Non-pigmented ciliary epithelial cell (primary cell): ENCODE measurements at regions not wholly inside any gene's neighbourhood (a gene's known extent, or its start where the extent isn't known, plus 50 kb on each side); places are given as distances from the start of the nearest gene placed in this dataset.
"Not testable (repeated sequence)": the region's sequence is repeated elsewhere in the genome, so short reads cannot be mapped to it uniquely, and the experiment has no call there.

Experiments used
- DNase-seq: peaks from one replicate; pipeline ENCODE4 v3.0.0-alpha.2; 2010; ENCODE audit warnings: low read depth

DNA sequence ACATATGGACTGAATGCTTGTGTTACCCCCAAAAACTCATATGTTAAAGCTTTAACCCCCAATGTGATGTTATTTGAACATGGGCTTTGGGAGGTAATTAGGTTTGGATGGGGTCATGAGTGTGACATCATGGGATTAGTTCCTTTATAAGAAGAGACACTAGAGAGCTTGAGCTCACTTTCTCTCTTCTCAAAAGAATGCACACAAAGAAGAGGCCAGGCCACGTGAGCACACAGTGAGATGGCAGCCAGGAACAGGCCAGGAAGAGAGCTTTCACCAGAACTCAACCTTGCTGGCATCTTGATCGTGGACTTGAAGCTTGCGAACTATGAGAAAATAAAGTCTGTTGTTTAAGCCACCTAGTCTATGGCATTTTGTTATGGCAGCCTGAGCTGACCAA is 360.6 kb downstream of the NR2F1-AS1 start:
- no peak for DNase-seq

GRCh38 chr5:93219641-93220145 is 361.3 kb downstream of the NR2F1-AS1 start:
- DNase-seq = no peak

DNA sequence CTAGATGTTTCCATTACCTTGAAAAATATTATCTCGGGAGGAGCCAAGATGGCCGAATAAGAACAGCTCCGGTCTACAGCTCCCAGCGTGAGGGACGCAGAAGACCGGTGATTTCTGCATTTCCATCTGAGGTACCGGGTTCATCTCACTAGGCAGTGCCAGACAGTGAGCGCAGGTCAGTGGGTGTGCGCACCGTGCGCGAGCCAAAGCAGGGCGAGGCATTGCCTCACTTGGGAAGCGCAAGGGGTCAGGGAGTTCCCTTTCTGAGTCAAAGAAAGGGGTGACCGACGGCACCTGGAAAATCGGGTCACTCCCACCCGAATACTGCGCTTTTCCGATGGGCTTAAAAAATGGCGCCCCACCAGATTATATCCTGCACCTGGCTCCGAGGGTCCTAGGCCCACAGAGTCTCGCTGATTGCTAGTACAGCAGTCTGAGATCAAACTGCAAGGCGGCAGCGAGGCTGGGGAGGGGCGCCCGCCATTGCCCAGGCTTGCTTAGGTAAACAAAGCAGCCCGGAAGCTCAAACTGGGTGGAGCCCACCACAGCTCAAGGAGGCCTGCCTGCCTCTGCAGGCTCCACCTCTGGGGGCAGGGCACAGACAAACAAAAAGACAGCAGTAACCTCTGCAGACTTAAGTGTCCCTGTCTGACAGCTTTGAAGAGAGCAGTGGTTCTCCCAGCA is 367.8 kb downstream of the NR2F1-AS1 start:
- DNase-seq = not testable (repeated sequence)

- DNase-seq = no peak
These were observed 371.5 kb downstream of the NR2F1-AS1 start for GRCh38 chr5:93209476-93209875.

GRCh38 chr5:93208141-93208751 is 372.8 kb downstream of the NR2F1-AS1 start:
- DNase-seq = no peak

DNA sequence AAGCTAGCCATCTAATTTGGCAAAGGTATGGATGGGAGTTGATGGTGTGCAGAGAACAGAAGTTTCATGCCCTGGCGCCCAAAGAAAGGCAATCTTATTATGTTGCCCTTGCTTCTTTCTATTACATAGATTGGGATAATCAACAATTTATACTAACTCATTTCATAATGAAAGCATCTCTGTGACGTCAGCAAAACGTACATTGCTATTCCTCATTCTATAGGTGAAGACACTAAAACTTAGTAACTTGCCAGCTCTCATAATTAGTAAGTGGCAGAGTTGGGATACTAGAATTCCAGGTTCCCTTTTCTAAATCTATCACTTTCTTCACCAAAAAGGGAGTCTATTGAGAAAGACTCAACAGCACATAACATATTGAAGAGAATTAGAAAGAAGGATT is 374.8 kb downstream of the NR2F1-AS1 start:
- DNase-seq = no peak

- no peak for DNase-seq
These were observed 380.0 kb downstream of the NR2F1-AS1 start for GRCh38 chr5:93201061-93201460.

GRCh38 chr5:93196986-93197385 is 384.0 kb downstream of the NR2F1-AS1 start:
- no peak for DNase-seq

DNA sequence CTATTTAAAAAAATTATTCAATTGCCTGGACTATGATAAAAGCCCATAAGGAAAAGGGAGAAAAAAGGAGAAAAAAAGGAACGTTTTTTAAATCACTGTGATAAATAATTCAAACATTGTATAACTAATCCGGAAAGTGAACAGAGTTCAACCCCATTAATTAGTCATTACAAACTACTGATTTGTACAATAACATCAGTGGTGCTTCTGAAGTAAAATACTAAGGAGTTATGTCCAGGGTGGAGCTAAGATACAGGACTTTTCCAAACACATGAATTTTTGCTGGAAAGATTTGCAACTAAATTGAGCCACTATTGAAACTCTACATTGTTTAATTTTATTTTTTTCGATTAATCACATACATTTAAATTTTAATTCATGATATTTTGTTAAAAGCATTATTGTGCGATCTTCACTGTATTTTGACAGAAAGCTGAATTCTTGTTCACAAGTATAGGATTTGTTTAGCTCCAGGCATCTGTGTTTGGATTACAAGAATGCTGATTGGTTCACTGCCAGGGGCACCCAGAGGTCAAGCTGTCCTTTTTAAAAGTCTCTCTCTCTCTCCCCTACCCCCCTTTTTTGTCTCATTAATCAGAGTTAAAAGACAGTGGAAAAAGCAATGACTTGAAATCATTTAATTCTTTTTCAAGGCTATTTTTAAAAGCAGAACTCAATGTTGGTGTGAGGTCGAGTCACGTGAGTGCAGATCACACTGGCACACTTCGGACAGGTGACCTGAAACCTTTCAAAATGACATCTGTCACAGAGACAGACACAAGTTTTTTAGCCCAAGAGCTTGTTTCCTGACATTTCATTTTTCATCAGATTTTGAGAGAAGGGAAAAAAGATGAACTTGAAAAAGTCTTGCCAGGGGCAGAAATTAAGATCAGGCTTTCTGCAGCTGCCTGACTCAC is 387.3 kb downstream of the NR2F1-AS1 start:
- peak; percentile 31 for DNase-seq

- no peak for DNase-seq
These were observed 388.3 kb downstream of the NR2F1-AS1 start for GRCh38 chr5:93192683-93193082.

- DNase-seq = peak; percentile 93
These were observed 388.9 kb downstream of the NR2F1-AS1 start for GRCh38 chr5:93192087-93192486.

- peak; percentile 40 for DNase-seq
These were observed 389.8 kb downstream of the NR2F1-AS1 start for GRCh38 chr5:93191035-93191817.

DNA sequence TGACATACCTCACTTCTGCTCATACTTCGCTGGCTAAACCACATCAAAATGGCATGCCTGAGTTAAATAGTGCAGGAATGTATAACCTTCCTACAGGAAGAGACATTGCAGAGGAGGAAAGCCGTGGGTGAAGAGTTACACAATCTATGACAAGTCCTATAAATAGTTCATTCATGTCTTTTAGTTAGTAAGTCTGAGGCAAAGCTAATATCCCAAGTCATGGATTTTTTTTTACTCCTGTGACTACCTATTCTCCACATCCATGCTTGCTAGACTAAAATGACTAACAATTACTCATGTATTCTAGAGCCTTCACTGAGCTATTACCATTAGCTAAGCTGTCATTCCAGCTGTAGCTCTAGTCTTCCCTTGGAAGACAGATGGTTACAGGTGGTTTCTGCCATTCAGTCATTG is 391.3 kb downstream of the NR2F1-AS1 start:
- DNase-seq = peak; percentile 96

GRCh38 chr5:93188876-93189485 is 392.0 kb downstream of the NR2F1-AS1 start:
- DNase-seq = no peak

GRCh38 chr5:93186076-93186682 is 394.8 kb downstream of the NR2F1-AS1 start:
- peak; percentile 70 for DNase-seq

DNA sequence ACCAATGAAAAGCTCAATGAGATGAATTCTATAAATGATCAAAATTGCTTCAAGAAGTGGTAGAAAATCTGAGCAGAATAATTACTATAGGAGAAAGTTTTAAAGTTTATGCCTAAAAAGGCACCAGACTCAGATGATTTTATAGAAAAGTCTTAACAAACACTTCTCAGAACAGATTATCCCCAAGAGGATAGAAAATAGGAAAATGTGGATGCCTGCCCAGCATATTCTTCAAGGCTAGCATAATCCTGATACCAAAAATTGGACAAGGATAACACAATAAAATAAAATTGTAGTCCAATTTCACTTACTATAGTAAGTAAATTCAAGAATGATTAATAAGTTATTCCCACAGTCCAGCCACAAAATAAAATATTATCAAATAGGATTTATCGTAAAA is 397.0 kb downstream of the NR2F1-AS1 start:
- no peak for DNase-seq

- no peak for DNase-seq
These were observed 401.6 kb downstream of the NR2F1-AS1 start for GRCh38 chr5:93179466-93179865.

DNA sequence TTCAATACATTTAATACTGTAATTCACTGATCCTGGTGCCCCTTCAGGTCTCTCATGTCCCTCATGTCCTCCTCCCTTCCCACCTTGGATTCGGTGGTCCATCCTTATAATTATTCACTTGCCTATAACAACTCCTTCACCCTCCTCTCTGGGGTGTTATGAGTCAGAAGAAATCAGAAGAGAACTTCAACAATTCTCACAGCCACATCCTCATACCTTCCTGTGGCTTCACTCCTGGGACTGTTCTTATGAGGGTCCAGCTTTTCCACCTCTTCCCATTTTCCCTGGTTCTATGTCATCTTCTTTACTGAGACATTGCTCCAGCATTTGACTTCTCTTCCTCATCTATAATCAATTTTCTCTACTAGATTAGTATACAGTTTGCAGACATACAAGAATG is 406.1 kb downstream of the NR2F1-AS1 start:
- no peak for DNase-seq

DNA sequence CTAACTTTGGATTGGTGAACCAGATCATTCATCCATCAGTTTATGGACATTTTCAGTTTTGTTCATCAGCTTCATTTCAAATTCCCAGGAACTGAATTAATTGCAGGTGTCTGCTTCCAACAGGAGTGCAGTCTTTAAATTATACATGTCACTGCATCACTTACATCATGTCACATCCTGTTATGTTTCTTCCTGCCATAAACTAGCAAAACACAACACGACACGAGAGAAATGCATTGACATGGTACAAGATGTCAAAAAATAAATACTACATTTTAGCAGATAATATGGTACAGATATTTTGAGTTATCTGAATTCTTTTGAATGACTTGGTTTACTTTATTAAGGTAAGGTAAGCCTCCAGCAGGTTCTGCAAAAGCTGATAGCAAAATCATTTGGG is 415.5 kb downstream of the NR2F1-AS1 start:
- no peak for DNase-seq

- peak; percentile 63 for DNase-seq
These were observed 416.3 kb downstream of the NR2F1-AS1 start for GRCh38 chr5:93164690-93165089.
